ENCODE measurements at regions not wholly inside any gene's neighbourhood (a gene's known extent, or its start where the extent isn't known, plus 50 kb on each side); places are given as distances from the start of the nearest gene placed in this dataset.

- in situ Hi-C loops (cut with MboI; ENCODE audit: low pct_ligation_motif_present in 1 of 4, low pct_unique_long_range_greater_than_20kb in 1 of 4, low sequenced_read_pairs in 3 of 4) (no loop called here), intact Hi-C loops (cut with DNase I; ENCODE audit: low total_unique reads) (no loop called here)
- no peaks in the 10 kb centered on the region for H3K36me3 ChIP-seq
- no peak for TF ChIP-seq CTCF (IDR thresholded peaks at IDR 0.05)
- TF ChIP-seq POLR2A (IDR thresholded peaks at IDR 0.05), result no peak
- no peak for TF ChIP-seq EP300 (IDR thresholded peaks at IDR 0.05; ENCODE audit: low read depth)
- TF ChIP-seq POLR2AphosphoS5 (IDR thresholded peaks at IDR 0.05), result no peak
- H3K27ac ChIP-seq, result no peak overlapping the region
- no peaks in the 10 kb centered on the region for H3K9me3 ChIP-seq
- no peak overlapping the region for H3K4me3 ChIP-seq
- H3K27me3 ChIP-seq, result no peaks in the 10 kb centered on the region
- H3K4me1 ChIP-seq, result no peaks in the 10 kb centered on the region
- no peak for DNase-seq
These were observed 820.4 kb downstream of the SLITRK6 start for GRCh38 chr13:84978851-84979250.

- intact Hi-C loops (cut with DNase I; ENCODE audit: low total_unique reads), result no loop called here
These were observed 825.6 kb downstream of the SLITRK6 start for GRCh38 chr13:84973661-84974060.

GRCh38 chr13:84972907-84973306 is 826.3 kb downstream of the SLITRK6 start:
- in situ Hi-C loops (cut with MboI; ENCODE audit: low pct_ligation_motif_present in 1 of 4, low pct_unique_long_range_greater_than_20kb in 1 of 4, low sequenced_read_pairs in 3 of 4), result no loop called here

More at GRCh38 chr13:84973661-84974060, 825.6 kb downstream of the SLITRK6 start:
- no peak for DNase-seq
- 73 to 89% methylated on average over 1 of the region's 1 CpG for WGBS, 2 donors (ENCODE audit: low coverage in 1 of 2)
- Histone ChIP-seq H3K4me1 (no peaks in the 10 kb centered on the region), H3K27ac (no peak overlapping the region), H3K36me3 (no peaks in the 10 kb centered on the region), H3K9me3 (no peaks in the 10 kb centered on the region), H3K27me3 (no peaks in the 10 kb centered on the region), H3K4me3 (no peak overlapping the region)
- in situ Hi-C loops (cut with MboI; ENCODE audit: low pct_ligation_motif_present in 1 of 4, low pct_unique_long_range_greater_than_20kb in 1 of 4, low sequenced_read_pairs in 3 of 4), result no loop called here
- TF ChIP-seq EP300 (IDR thresholded peaks at IDR 0.05; ENCODE audit: low read depth) (no peak), POLR2A (IDR thresholded peaks at IDR 0.05) (no peak), POLR2AphosphoS5 (IDR thresholded peaks at IDR 0.05) (no peak), CTCF (IDR thresholded peaks at IDR 0.05) (no peak)

GRCh38 chr13:84962849-84963248 is 836.4 kb downstream of the SLITRK6 start:
- in situ Hi-C loops (cut with MboI; ENCODE audit: low pct_ligation_motif_present in 1 of 4, low pct_unique_long_range_greater_than_20kb in 1 of 4, low sequenced_read_pairs in 3 of 4) (no loop called here), intact Hi-C loops (cut with DNase I; ENCODE audit: low total_unique reads) (no loop called here)
- Histone ChIP-seq H3K4me3 (no peak overlapping the region), H3K4me1 (no peaks in the 10 kb centered on the region), H3K9me3 (no peaks in the 10 kb centered on the region), H3K27me3 (no peaks in the 10 kb centered on the region), H3K36me3 (no peaks in the 10 kb centered on the region), H3K27ac (no peak overlapping the region)
- DNase-seq, result no peak
- TF ChIP-seq POLR2AphosphoS5 (IDR thresholded peaks at IDR 0.05) (no peak), EP300 (IDR thresholded peaks at IDR 0.05; ENCODE audit: low read depth) (no peak), CTCF (IDR thresholded peaks at IDR 0.05) (no peak)
- WGBS, 2 donors (ENCODE audit: low coverage in 1 of 2), result 69 to 73% methylated on average over 1 of the region's 1 CpG

More at GRCh38 chr13:84972907-84973306, 826.3 kb downstream of the SLITRK6 start:
- WGBS, 2 donors (ENCODE audit: low coverage in 1 of 2), result 82 to 88% methylated on average over 4 of the region's 4 CpGs
- TF ChIP-seq EP300 (IDR thresholded peaks at IDR 0.05; ENCODE audit: low read depth), result no peak
- TF ChIP-seq POLR2A (IDR thresholded peaks at IDR 0.05), result no peak
- TF ChIP-seq POLR2AphosphoS5 (IDR thresholded peaks at IDR 0.05), result no peak
- no peak for TF ChIP-seq CTCF (IDR thresholded peaks at IDR 0.05)
- intact Hi-C loops (cut with DNase I; ENCODE audit: low total_unique reads), result no loop called here
- H3K27ac ChIP-seq, result no peak overlapping the region
- H3K4me1 ChIP-seq, result no peaks in the 10 kb centered on the region
- H3K36me3 ChIP-seq, result no peaks in the 10 kb centered on the region
- H3K9me3 ChIP-seq, result no peaks in the 10 kb centered on the region
- no peak for DNase-seq
- no peaks in the 10 kb centered on the region for H3K27me3 ChIP-seq
- no peak overlapping the region for H3K4me3 ChIP-seq
